ENCODE measurements at regions not wholly inside any gene's neighbourhood (a gene's known extent, or its start where the extent isn't known, plus 50 kb on each side); places are given as distances from the start of the nearest gene placed in this dataset.

DNA sequence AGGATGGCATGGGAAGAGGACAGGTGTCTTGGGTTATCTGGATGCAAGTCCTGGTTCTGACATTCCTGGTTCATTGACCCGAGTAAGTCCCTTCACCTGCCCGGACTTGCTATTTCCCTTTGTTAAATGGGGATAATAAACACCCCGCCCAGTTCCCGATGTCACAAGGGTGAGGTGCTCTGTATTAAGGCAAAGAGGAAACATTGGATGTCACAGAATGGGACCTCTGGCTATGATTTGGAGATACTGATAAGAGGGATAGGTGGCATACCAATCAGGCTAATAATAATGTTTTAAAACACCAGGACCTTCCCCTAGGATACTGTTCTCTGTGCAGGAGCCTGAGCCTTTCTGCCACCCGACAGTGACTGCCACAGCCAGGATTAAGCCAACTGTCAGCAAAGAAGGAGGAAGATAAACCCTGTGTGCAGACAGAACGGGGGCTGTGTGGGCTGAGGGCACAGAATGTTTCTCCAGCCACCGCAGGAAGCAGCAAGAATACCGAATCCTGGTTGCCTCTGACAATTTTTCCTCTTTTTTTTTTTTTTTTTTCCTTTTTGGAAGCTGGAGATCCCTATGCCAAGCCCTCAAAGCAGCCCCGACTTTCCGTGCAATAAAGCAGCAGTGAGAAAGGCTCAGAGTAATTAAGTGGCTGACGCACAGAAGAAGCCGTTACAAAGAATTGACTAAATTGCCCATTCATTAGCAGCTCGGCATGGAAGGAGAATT is 336.6 kb downstream of the SMAD2 start:
- TF ChIP-seq CTCF (IDR thresholded peaks at IDR 0.05; ENCODE audit: control insufficient read depth, extremely low read depth, insufficient read depth), result no peak
- no peak for DNase-seq (ENCODE audit: low read depth)
- no peak overlapping the region for H3K4me3 ChIP-seq (ENCODE audit: low read depth, low read length)

GRCh38 chr18:47591429-47591828 is 339.0 kb downstream of the SMAD2 start:
- H3K4me3 ChIP-seq (ENCODE audit: low read depth, low read length), result no peak overlapping the region
- TF ChIP-seq CTCF (IDR thresholded peaks at IDR 0.05; ENCODE audit: control insufficient read depth, extremely low read depth, insufficient read depth), result no peak
- no peak for DNase-seq (ENCODE audit: low read depth)

- no peak overlapping the region for H3K4me3 ChIP-seq (ENCODE audit: low read depth, low read length)
- DNase-seq (ENCODE audit: low read depth), result peak; percentile 87
- no peak for TF ChIP-seq CTCF (IDR thresholded peaks at IDR 0.05; ENCODE audit: control insufficient read depth, extremely low read depth, insufficient read depth)
These were observed 336.1 kb upstream of the SKOR2 start for GRCh38 chr18:47587587-47587986.

DNA sequence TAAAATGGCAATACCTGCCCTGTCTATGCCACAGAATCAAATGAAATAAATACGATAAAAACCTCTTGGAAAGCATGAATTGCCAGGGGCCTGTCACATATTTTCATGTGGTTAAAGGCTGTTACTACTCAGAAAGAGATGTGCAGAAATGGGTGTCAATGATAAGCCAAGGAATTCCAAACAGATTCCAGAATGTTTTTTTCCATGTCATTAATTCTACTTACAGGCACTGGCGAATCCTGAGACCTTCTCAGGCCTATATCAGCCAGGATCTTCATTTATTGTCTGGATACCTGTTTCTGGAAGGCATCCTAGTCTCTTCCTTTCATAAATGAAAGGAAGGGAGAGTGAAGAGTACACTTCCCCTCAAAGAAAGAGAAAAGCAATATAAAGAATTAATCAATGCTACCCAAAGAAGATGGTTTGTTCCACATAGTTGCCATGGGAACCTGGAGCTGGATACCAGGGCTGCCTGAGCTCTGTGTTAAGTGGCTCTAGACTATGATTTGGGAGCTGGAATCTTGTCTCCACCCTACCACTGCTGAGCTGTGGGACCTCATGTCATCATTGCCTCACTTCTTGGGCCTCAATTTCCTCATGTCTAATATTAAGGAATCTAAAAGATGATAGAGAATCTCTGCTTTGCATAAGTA is 335.1 kb upstream of the SKOR2 start:
- DNase-seq (ENCODE audit: low read depth), result no peak
- no peak overlapping the region for H3K4me3 ChIP-seq (ENCODE audit: low read depth, low read length)
- no peak for TF ChIP-seq CTCF (IDR thresholded peaks at IDR 0.05; ENCODE audit: control insufficient read depth, extremely low read depth, insufficient read depth)

DNA sequence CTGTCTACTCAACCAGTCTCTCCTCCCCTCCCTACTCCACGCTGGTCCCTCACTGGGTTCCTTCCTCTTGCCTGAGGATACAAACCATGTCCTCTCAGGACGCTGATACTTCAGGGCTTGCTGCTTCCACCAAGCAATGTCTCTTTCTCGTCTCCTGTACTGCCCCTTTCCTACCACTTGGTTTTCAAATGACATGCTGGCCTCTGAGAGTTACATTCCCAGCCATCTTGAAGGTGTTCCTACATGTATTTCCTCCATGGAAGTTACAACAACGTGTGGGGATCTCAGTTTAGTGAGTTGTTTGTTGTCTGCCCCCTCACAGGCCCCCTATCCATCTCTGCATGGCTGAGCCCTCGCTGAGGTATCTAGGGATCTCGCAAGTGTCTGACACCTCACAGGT is 334.5 kb upstream of the SKOR2 start:
- H3K4me3 ChIP-seq (ENCODE audit: low read depth, low read length), result no peak overlapping the region
- no peak for DNase-seq (ENCODE audit: low read depth)
- TF ChIP-seq CTCF (IDR thresholded peaks at IDR 0.05; ENCODE audit: control insufficient read depth, extremely low read depth, insufficient read depth), result no peak

DNA sequence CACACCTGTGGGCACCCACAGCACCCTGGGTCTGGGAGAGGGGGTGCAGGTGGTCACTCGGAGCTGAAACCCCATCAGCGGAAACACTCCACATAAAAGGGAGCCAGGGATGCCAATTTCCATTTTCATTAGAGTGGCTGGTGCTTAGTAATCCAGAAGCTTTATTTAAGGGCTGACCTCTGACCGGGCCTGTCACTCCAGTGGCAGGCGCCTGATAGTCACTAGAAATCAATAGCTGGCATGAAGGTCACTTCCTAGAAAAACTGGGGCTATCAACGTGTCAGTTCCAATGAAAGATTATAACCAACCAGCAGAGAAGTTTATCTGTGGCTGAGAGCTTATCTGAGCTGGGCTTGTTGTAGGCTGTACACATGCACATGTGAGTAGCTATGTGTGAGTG is 333.7 kb upstream of the SKOR2 start:
- no peak for DNase-seq (ENCODE audit: low read depth)
- H3K4me3 ChIP-seq (ENCODE audit: low read depth, low read length), result no peak overlapping the region
- TF ChIP-seq CTCF (IDR thresholded peaks at IDR 0.05; ENCODE audit: control insufficient read depth, extremely low read depth, insufficient read depth), result no peak

Measured in LNCaP clone FGC (cell line).